H9 (cell line): ENCODE measurements at regions not wholly inside any gene's neighbourhood (a gene's known extent, or its start where the extent isn't known, plus 50 kb on each side); places are given as distances from the start of the nearest gene placed in this dataset.

Source experiments
- DNase-seq: peaks from one replicate; pipeline ENCODE4 v3.0.0-alpha.2; 2017
- H2AFZ ChIP-seq: one replicate; pipeline ENCODE4 v1.6.1; 2013; ENCODE audit warnings: mild to moderate bottlenecking, low read length, control low read depth, moderate library complexity
- H2AK5ac ChIP-seq: 2 replicates; pipeline ENCODE4 v1.6.1; 2013; ENCODE audit warnings: low read length, control low read depth, mixed read lengths; ENCODE audit not compliant: insufficient read length
- H2BK120ac ChIP-seq: one replicate; pipeline ENCODE4 v1.6.1; 2013; ENCODE audit warnings: low read depth, mild to moderate bottlenecking, low read length, control low read depth, inconsistent platforms; ENCODE audit not compliant: poor library complexity, severe bottlenecking
- H2BK12ac ChIP-seq: 2 replicates; pipeline ENCODE4 v1.6.1; 2013; ENCODE audit warnings: low read length, control low read depth, mixed read lengths, low read depth; ENCODE audit not compliant: insufficient read length
- H2BK15ac ChIP-seq: 2 replicates; pipeline ENCODE4 v1.6.1; 2013; ENCODE audit warnings: low read depth, low read length, control low read depth
- H2BK20ac ChIP-seq: one replicate; pipeline ENCODE4 v1.6.1; 2013; ENCODE audit warnings: low read depth, mild to moderate bottlenecking, low read length, control low read depth, inconsistent platforms; ENCODE audit not compliant: poor library complexity, severe bottlenecking
- H2BK5ac ChIP-seq: 2 replicates; pipeline ENCODE4 v1.6.1; 2013; ENCODE audit warnings: low read length, control low read depth, mixed read lengths; ENCODE audit not compliant: insufficient read length
- H3K14ac ChIP-seq: 2 replicates; pipeline ENCODE4 v1.6.1; 2013; ENCODE audit warnings: low read length, control low read depth; ENCODE audit not compliant: insufficient read depth
- H3K18ac ChIP-seq: 2 replicates; pipeline ENCODE4 v1.6.1; 2013; ENCODE audit warnings: low read depth, mild to moderate bottlenecking, mixed read lengths, low read length, control low read depth; ENCODE audit not compliant: insufficient read length
- H3K23ac ChIP-seq: 2 replicates; pipeline ENCODE4 v1.6.1; 2013; ENCODE audit warnings: low read length, control low read depth, mixed read lengths, low read depth; ENCODE audit not compliant: insufficient read length
- H3K23me2 ChIP-seq: 2 replicates; pipeline ENCODE4 v1.6.1; 2013; ENCODE audit warnings: low read depth, mild to moderate bottlenecking, mixed read lengths, low read length, control low read depth; ENCODE audit not compliant: insufficient read length, poor library complexity, severe bottlenecking
- H3K27ac ChIP-seq: 2 replicates; pipeline ENCODE4 v1.5.1; 2013; ENCODE audit warnings: low read length, control low read depth, mixed read lengths, low read depth; ENCODE audit not compliant: insufficient read length
- H3K27me3 ChIP-seq: 2 replicates; pipeline ENCODE4 v1.6.1; 2013; ENCODE audit warnings: low read length, control low read depth, inconsistent platforms; ENCODE audit not compliant: insufficient read depth
- H3K4ac ChIP-seq: 2 replicates; pipeline ENCODE4 v1.6.1; 2013; ENCODE audit warnings: low read depth, mild to moderate bottlenecking, control low read depth, inconsistent platforms, low read length, moderate library complexity
- H3K4me1 ChIP-seq: 2 replicates; pipeline ENCODE4 v1.6.1; 2013; ENCODE audit warnings: low read length, control low read depth, inconsistent platforms; ENCODE audit not compliant: insufficient read depth
- H3K4me2 ChIP-seq: 2 replicates; pipeline ENCODE4 v1.6.1; 2013; ENCODE audit warnings: low read length, control low read depth, mixed read lengths; ENCODE audit not compliant: insufficient read length, insufficient read depth
- H3K56ac ChIP-seq: 2 replicates; pipeline ENCODE4 v1.6.1; 2013; ENCODE audit warnings: low read depth, mild to moderate bottlenecking, mixed read lengths, low read length, control low read depth; ENCODE audit not compliant: insufficient read length
- H3K79me1 ChIP-seq: 2 replicates; pipeline ENCODE4 v1.6.1; 2013; ENCODE audit warnings: low read depth, mild to moderate bottlenecking, moderate library complexity, low read length, control low read depth, inconsistent platforms; ENCODE audit not compliant: insufficient read depth, poor library complexity, severe bottlenecking
- H3K79me2 ChIP-seq: 2 replicates; pipeline ENCODE4 v1.6.1; 2013; ENCODE audit warnings: low read length, control low read depth, inconsistent platforms; ENCODE audit not compliant: insufficient read depth
- H3K9ac ChIP-seq: 2 replicates; pipeline ENCODE4 v1.6.1; 2013; ENCODE audit warnings: low read length, control low read depth, mixed read lengths; ENCODE audit not compliant: insufficient read length; ENCODE audit errors: extremely low read depth
- H3K9me3 ChIP-seq: one replicate; pipeline ENCODE4 v1.6.1; 2013; ENCODE audit warnings: low read depth, low read length, inconsistent platforms; ENCODE audit not compliant: control insufficient read depth
- H3T11ph ChIP-seq: one replicate; pipeline ENCODE4 v1.6.1; 2013; ENCODE audit warnings: mild to moderate bottlenecking, low read length, control low read depth, inconsistent platforms
- H4K20me1 ChIP-seq: one replicate; pipeline ENCODE4 v1.6.1; 2013; ENCODE audit not compliant: control insufficient read depth, insufficient read length, insufficient read depth
- H4K5ac ChIP-seq: 2 replicates; pipeline ENCODE4 v1.6.1; 2013; ENCODE audit warnings: low read depth, mild to moderate bottlenecking, mixed read lengths, low read length, control low read depth; ENCODE audit not compliant: insufficient read length
- H4K8ac ChIP-seq: replicated peaks from 2 replicates; pipeline ENCODE4 v1.6.1; 2013; ENCODE audit warnings: low read length, control low read depth, mixed read lengths, low read depth; ENCODE audit not compliant: insufficient read length
- H4K91ac ChIP-seq: 2 replicates; pipeline ENCODE4 v1.6.1; 2013; ENCODE audit warnings: low read depth, mild to moderate bottlenecking, moderate library complexity, mixed read lengths, low read length, control low read depth; ENCODE audit not compliant: insufficient read length
- H3K27ac Mint-ChIP-seq, 3 experiments: 2 replicates in 2 of 3; 3 replicates in 1 of 3; pipeline ENCODE4 v1.8.0; 2020 to 2021; ENCODE audit warnings: mixed read lengths in 3 of 3, mild to moderate bottlenecking in 1 of 3, moderate library complexity in 1 of 3
- H3K27me3 Mint-ChIP-seq: 2 replicates; pipeline ENCODE4 v1.8.0; 2021; ENCODE audit warnings: low read depth, mild to moderate bottlenecking, moderate library complexity, mixed read lengths
- H3K36me3 Mint-ChIP-seq, 3 experiments: 2 replicates in 2 of 3; 3 replicates in 1 of 3; pipeline ENCODE4 v1.8.0; 2020 to 2021; ENCODE audit warnings: low read depth in 3 of 3, mixed read lengths in 3 of 3; ENCODE audit not compliant: insufficient read depth in 1 of 3
- H3K4me1 Mint-ChIP-seq, 2 experiments: 2 replicates each; pipeline ENCODE4 v1.8.0; 2020; ENCODE audit warnings: mixed read lengths in 2 of 2
- H3K4me3 Mint-ChIP-seq, 2 experiments: 2 replicates in 1 of 2; 3 replicates in 1 of 2; pipeline ENCODE4 v1.8.0; 2020 to 2021; ENCODE audit warnings: mild to moderate bottlenecking in 2 of 2, mixed read lengths in 2 of 2, moderate library complexity in 1 of 2
- H3K9me3 Mint-ChIP-seq, 2 experiments: 2 replicates in 1 of 2; 3 replicates in 1 of 2; pipeline ENCODE4 v1.8.0; 2020; ENCODE audit warnings: mild to moderate bottlenecking in 2 of 2, mixed read lengths in 2 of 2, moderate library complexity in 1 of 2
- CTCF ChIP-seq: fragments of 200-600 bp; sonication (generic); conservative IDR thresholded peaks from 3 replicates; pipeline ENCODE4 v1.8.0; 2021; ENCODE audit warnings: antibody characterized with exemption, mild to moderate bottlenecking
- WGBS: extraction: QIAGEN DNeasy Blood & Tissue Kit; methylation state at CpG from one replicate; pipeline ENCODE4 v1.1.7; 2013; ENCODE audit warnings: missing lambda C conversion rate, low lambda C conversion rate, mixed read lengths; ENCODE audit not compliant: insufficient read length; ENCODE audit errors: extremely low coverage; 5-methylcytosine and 5-hydroxymethylcytosine counted together

DNA sequence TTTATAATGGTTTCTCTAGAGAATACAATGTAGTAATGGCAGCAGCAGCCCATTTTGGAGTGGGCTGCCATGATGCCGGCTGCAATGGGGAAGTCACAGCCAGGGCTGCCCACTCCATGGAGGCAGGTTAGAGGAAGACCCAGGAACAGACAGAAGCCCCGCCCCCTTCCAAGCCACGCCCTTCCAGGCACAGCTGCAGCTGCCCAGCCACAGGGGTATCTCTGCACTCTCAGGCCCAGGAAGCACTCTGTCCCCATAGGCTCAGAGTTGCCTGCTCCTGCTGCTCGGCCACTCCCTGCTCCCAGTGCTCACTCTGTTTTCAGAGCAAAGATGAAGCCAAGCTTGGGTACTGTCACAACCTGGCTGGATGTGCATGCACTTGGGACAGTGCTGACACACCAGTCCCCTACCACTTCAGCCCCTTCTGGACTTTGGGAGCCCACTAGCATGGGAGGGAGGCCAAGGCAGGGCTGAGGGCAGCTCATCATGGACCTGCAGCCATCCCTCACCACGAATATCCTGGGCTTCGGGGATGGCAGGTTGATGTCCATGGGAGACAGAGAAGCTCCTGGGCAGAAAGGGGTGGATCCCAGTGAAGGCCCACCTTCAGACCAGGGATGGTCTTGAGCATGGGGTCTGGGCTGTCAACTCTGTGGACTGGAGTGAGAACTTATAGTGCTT, 1224.2 kb downstream of the SLITRK5 start:
- Histone ChIP-seq H3K4ac (no peak overlapping the region), H3K9me3 (no peaks in the 10 kb centered on the region), H4K8ac (no peak overlapping the region), H2BK120ac (no peak overlapping the region), H3K79me1 (no peaks in the 10 kb centered on the region), H3K23ac (no peak overlapping the region), H2AK5ac (no peak overlapping the region), H4K5ac (no peak overlapping the region), H3K9ac (no peak overlapping the region), H3T11ph (no peak overlapping the region), H3K4me1 (no peaks in the 10 kb centered on the region), H2BK12ac (no peak overlapping the region), H4K20me1 (no peaks in the 10 kb centered on the region), H3K18ac (no peak overlapping the region), H4K91ac (no peak overlapping the region), H2BK5ac (no peak overlapping the region), H3K79me2 (no peaks in the 10 kb centered on the region), H3K56ac (no peak overlapping the region), H2BK15ac (no peak overlapping the region), H3K27ac (no peak overlapping the region), H2BK20ac (no peak overlapping the region), H3K23me2 (no peaks in the 10 kb centered on the region), H3K4me2 (no peak overlapping the region), H2AFZ (no peak overlapping the region), H3K27me3 (no peaks in the 10 kb centered on the region), H3K14ac (no peak overlapping the region)
- Mint-ChIP-seq H3K27me3 (no peaks in the 10 kb centered on the region), H3K36me3 (peaks cover 0 to 4% (median 0%) of the 10 kb centered on the region in 3 experiments; a peak in 2 of 7 replicates), H3K9me3 (peaks cover 0 to 7% of the 10 kb centered on the region in 2 experiments; a peak in 3 of 5 replicates), H3K4me3 (no peak overlapping the region), H3K27ac (no peak overlapping the region), H3K4me1 (no peaks in the 10 kb centered on the region)
- TF ChIP-seq CTCF, result no peak
- no CpG with 5 or more reads among the region's 6 CpGs for WGBS
- DNase-seq, result no peak
